Upper lobe of left lung (tissue), 6 donors: ENCODE measurements at regions not wholly inside any gene's neighbourhood (a gene's known extent, or its start where the extent isn't known, plus 50 kb on each side); places are given as distances from the start of the nearest gene placed in this dataset.
A peak's percentile ranks its signal among the peaks of the same experiment; 100 is the strongest.

Source experiments
- ATAC-seq, 2 donors: fragments of 200-7000 bp; cut with Tn5 transposase; one replicate each; pipeline ENCODE4 v1.9.1; 2022; ENCODE audit warnings: mild to moderate bottlenecking in 2 of 2, moderate library complexity in 2 of 2; ENCODE audit not compliant: low FRiP score in 2 of 2
- DNase-seq, 2 donors: peaks; one replicate each; pipeline ENCODE4 v3.0.0-alpha.2; 2019 to 2020
- H3K27ac ChIP-seq, 4 donors: fragments of 200-600 bp; sonication (generic); one replicate each; pipeline ENCODE4 v1.5.1; 2016 to 2019
- H3K27me3 ChIP-seq, 4 donors: fragments of 200-600 bp; sonication (generic); one replicate each; pipeline ENCODE4 v1.5.1; 2017 to 2019
- H3K36me3 ChIP-seq, 4 donors: fragments of 200-600 bp; sonication (generic); one replicate each; pipeline ENCODE4 v1.5.1; 2016 to 2019
- H3K4me1 ChIP-seq, 4 donors: fragments of 200-600 bp; sonication (generic); one replicate each; pipeline ENCODE4 v1.5.1; 2018 to 2019
- H3K4me3 ChIP-seq, 4 donors: fragments of 200-600 bp; sonication (generic); one replicate each; pipeline ENCODE4 v1.5.1; 2017 to 2019; ENCODE audit warnings: mild to moderate bottlenecking in 2 of 4, moderate library complexity in 1 of 4
- H3K9me3 ChIP-seq, 4 donors: fragments of 200-600 bp; sonication (generic); one replicate each; pipeline ENCODE4 v1.5.1; 2018 to 2019
- EP300 ChIP-seq, 4 donors: sonication (generic); formaldehyde crosslinking; IDR thresholded peaks; one replicate each; pipeline ENCODE4 v1.5.1; 2017; ENCODE audit warnings: antibody characterized with exemption in 4 of 4, control low read depth in 2 of 4
- POLR2A ChIP-seq, 4 donors: fragments of 450-650 bp; IDR thresholded peaks; one replicate each; pipeline ENCODE4 v1.5.1; 2016 to 2017; ENCODE audit warnings: antibody characterized with exemption in 4 of 4, mild to moderate bottlenecking in 2 of 4
- POLR2AphosphoS5 ChIP-seq, 2 donors: sonication (generic); formaldehyde crosslinking; IDR thresholded peaks; one replicate each; pipeline ENCODE4 v1.5.1; 2017; ENCODE audit warnings: antibody characterized with exemption in 2 of 2
- WGBS, 2 donors: methylation state at CpG; one replicate each; pipeline ENCODE4 v1.1.5; 2017 to 2018; 5-methylcytosine and 5-hydroxymethylcytosine counted together
- TF ChIP-seq, protein P1 (sequence below), 6 experiments: fragments of 450-650 bp in 4 of 6; fragments of 200-600 bp in 2 of 6; sonication (generic) in 2 of 6; IDR thresholded peaks; one replicate each; pipeline ENCODE4 v1.5.1; 2016 to 2019; ENCODE audit warnings: antibody characterized with exemption in 6 of 6
- donor health status: DM: no; HTN: no; CAD: no; lungs with moderate emphysema.
- donor health status: DM: no; HTN: yes; CAD: no; lungs with severe emphysema.

DNA sequence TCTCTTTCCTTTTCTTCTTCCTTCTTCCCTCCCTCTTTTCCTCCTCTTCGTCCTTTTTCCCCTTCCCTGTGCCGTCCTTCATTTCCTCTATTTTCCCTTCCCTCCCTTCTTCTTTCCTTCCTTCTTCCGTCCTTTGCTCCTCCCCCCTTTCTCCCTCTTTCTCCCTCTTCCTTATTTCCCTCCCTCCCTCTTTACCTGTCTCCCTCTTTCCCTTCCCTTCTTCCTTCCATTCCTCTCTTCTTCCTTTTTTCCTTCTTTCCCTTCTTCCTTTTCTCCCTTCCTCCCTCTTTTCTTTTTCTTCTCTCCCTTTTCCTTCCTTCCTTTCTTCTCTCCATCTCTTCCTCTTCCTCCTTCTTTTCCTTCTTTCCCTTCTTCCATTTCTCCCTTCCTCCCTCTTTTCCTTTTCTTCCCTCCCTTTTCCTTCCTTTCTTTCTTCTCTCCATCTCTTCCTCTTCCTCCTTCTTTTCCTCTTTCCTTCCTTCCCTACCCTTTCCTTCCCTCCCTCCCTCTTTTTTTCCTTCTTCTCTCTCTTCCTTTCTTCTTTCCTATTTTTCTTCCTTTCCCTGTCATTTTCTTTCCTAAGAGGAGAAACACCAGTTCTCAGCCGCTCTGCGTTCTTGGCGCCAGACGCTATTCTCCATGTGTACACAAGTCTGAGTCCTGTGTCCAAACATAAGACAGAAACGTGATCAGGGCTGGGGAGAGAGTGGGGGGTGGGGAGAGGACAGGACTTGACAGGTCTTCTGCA, 597.1 kb downstream of the MID1IP1 start:
- ATAC-seq (no peak), DNase-seq (no peak)
- TF ChIP-seq EP300 (IDR thresholded peaks at IDR 0.05), result no peak
- TF ChIP-seq POLR2AphosphoS5 (IDR thresholded peaks at IDR 0.05), result no peak
- TF ChIP-seq, protein P1, sequence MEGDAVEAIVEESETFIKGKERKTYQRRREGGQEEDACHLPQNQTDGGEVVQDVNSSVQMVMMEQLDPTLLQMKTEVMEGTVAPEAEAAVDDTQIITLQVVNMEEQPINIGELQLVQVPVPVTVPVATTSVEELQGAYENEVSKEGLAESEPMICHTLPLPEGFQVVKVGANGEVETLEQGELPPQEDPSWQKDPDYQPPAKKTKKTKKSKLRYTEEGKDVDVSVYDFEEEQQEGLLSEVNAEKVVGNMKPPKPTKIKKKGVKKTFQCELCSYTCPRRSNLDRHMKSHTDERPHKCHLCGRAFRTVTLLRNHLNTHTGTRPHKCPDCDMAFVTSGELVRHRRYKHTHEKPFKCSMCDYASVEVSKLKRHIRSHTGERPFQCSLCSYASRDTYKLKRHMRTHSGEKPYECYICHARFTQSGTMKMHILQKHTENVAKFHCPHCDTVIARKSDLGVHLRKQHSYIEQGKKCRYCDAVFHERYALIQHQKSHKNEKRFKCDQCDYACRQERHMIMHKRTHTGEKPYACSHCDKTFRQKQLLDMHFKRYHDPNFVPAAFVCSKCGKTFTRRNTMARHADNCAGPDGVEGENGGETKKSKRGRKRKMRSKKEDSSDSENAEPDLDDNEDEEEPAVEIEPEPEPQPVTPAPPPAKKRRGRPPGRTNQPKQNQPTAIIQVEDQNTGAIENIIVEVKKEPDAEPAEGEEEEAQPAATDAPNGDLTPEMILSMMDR (IDR thresholded peaks at IDR 0.05), result no peak
- Histone ChIP-seq H3K27me3 (no peaks in the 10 kb centered on the region), H3K4me1 (peaks cover 0 to 9% (median 0%) of the 10 kb centered on the region in 4 donors), H3K27ac (peak overlapping the region in 1 of 4 donors; percentile 44), H3K36me3 (no peaks in the 10 kb centered on the region), H3K9me3 (no peaks in the 10 kb centered on the region), H3K4me3 (no peak overlapping the region)
- WGBS, 2 donors, result 30 to 45% methylated on average over 8 of the region's 8 CpGs

DNA sequence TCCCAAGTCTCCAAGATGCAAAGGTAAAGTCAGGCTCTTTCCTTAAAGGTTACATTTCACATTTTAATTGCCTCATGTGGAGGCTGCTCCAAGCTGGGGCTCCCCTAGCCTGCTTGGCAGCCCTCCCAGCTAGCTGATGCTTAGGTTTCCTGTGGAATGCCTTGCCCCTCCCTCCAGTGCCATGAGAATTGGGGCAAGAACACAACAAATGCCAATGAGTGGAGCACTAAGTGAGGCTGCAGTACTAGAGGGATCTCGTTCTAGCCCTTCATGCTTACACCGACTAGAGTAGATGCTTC, 597.7 kb downstream of the MID1IP1 start:
- H3K4me1 ChIP-seq, result peaks cover 0 to 9% (median 0%) of the 10 kb centered on the region in 4 donors
- H3K4me3 ChIP-seq, result no peak overlapping the region
- no peaks in the 10 kb centered on the region for H3K36me3 ChIP-seq
- TF ChIP-seq EP300 (IDR thresholded peaks at IDR 0.05) (no peak), POLR2A (IDR thresholded peaks at IDR 0.05) (no peak), POLR2AphosphoS5 (IDR thresholded peaks at IDR 0.05) (no peak)
- TF ChIP-seq, protein P1 (IDR thresholded peaks at IDR 0.05), result no peak
- no peaks in the 10 kb centered on the region for H3K9me3 ChIP-seq
- ATAC-seq, result no peak
- H3K27me3 ChIP-seq, result no peaks in the 10 kb centered on the region
- peak overlapping the region in 1 of 4 donors; percentile 44 for H3K27ac ChIP-seq
- 17 to 48% methylated on average over 2 of the region's 2 CpGs for WGBS, 2 donors
- no peak for DNase-seq

DNA sequence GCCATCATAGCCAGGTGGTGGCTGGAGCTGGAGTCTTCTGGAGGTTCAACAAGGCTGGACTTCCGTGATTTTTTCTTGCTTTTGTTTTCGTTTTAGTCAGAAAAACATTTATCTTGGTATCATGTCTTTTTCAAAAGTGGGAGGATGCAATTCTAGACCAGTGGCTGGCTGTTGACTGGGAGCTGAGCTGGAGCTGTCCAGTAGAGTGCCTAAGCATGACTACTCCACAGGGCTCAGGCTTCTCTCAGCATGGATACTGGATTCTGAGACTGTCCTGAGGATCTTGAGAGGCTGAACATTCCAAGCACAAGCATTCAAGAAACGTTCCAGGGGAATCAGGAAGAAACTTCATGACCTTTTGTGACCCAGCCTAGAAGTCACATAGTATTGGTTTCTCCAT, 598.1 kb downstream of the MID1IP1 start:
- no peaks in the 10 kb centered on the region for H3K27me3 ChIP-seq
- no peak for TF ChIP-seq POLR2A (IDR thresholded peaks at IDR 0.05)
- no peak for TF ChIP-seq POLR2AphosphoS5 (IDR thresholded peaks at IDR 0.05)
- TF ChIP-seq EP300 (IDR thresholded peaks at IDR 0.05), result no peak
- TF ChIP-seq, protein P1 (IDR thresholded peaks at IDR 0.05), result no peak

DNA sequence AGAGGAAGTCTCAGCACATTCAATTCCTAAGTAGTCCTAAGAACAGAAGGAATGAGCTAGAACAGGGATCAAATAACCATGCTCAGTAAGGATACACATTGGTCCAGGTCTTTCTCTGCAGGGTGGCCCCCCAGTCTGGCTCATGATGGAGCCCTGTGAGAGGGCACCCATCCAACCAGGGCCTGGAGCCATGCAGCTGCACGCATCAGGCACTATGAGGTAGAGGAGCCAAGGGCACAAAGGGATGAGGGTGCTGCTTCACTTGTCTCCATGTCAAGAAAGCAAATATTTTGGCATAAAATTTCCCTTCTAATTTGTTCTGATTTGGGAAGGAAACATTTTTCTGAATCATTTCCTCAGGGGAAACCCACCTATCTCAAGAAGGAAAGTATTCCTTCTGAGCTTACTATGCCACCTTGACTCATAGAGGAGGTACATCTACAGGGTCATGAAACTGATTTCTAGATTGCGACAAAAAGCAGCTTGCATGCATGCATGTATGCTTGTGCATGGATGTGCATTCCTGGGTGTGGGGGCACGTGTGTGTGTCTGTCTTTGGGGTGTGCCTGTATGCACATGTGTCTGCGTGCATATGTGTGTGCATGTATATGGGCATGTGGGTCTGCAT, 600.3 kb downstream of the MID1IP1 start:
- TF ChIP-seq, protein P1 (IDR thresholded peaks at IDR 0.05), result no peak
- H3K36me3 ChIP-seq, result no peaks in the 10 kb centered on the region
- H3K27me3 ChIP-seq, result no peaks in the 10 kb centered on the region
- H3K4me1 ChIP-seq, result peaks cover 0 to 9% (median 0%) of the 10 kb centered on the region in 4 donors
- no peaks in the 10 kb centered on the region for H3K9me3 ChIP-seq
- no peak overlapping the region for H3K4me3 ChIP-seq
- 79 to 100% methylated on average over 1 to 4 of the region's 4 CpGs for WGBS, 2 donors
- DNase-seq, result no peak
- H3K27ac ChIP-seq, result no peak overlapping the region
- no peak for ATAC-seq

More for the DNA sequence above, 598.1 kb downstream of the MID1IP1 start:
- DNase-seq (no peak), ATAC-seq (no peak)
- WGBS, 2 donors, result 24 to 29% methylated on average over 2 to 3 of the region's 3 CpGs
- H3K36me3 ChIP-seq, result no peaks in the 10 kb centered on the region
- peaks cover 0 to 9% (median 0%) of the 10 kb centered on the region in 4 donors for H3K4me1 ChIP-seq
- H3K27ac ChIP-seq, result peak overlapping the region in 1 of 4 donors; percentile 44
- H3K4me3 ChIP-seq, result no peak overlapping the region
- no peaks in the 10 kb centered on the region for H3K9me3 ChIP-seq

DNA sequence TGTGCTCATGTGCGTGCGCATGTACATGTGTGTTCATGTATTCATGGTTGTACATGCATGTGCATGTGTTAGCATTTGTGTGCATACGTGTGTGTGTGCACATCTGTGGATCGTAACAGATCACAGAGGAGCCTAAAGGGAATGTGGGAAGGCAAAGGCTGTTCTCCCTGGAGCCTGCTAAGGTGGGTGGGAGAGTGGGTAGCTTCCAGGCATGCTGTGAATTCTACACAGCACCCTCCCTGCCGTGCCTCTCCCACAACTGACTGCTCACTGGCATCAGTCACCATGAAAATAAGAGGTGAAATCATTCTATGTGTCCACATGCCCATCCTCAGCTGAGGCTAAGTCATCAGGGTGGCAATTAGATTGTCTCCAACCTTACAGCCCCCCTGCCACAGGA, 600.9 kb downstream of the MID1IP1 start:
- Histone ChIP-seq H3K4me1 (peaks cover 0 to 9% (median 0%) of the 10 kb centered on the region in 4 donors), H3K36me3 (no peaks in the 10 kb centered on the region), H3K4me3 (no peak overlapping the region), H3K9me3 (no peaks in the 10 kb centered on the region), H3K27me3 (no peaks in the 10 kb centered on the region), H3K27ac (no peak overlapping the region)
- TF ChIP-seq, protein P1 (IDR thresholded peaks at IDR 0.05), result no peak
- DNase-seq, result no peak
- WGBS, 2 donors, result 87 to 100% methylated on average over 3 to 5 of the region's 5 CpGs
- ATAC-seq, result no peak
